GM23338 (cell line): ENCODE measurements at regions not wholly inside any gene's neighbourhood (a gene's known extent, or its start where the extent isn't known, plus 50 kb on each side); places are given as distances from the start of the nearest gene placed in this dataset.

Source experiments
- EZH2 ChIP-seq: fragments of 200-600 bp; sonication (generic); IDR thresholded peaks from one replicate; pipeline ENCODE4 v1.8.0; 2017; ENCODE audit warnings: antibody characterized with exemption, mild to moderate bottlenecking, low read depth; ENCODE audit not compliant: unreplicated experiment
- EZH2phosphoT487 ChIP-seq: fragments of 200-600 bp; sonication (generic); IDR thresholded peaks from one replicate; pipeline ENCODE4 v1.8.1; 2018; ENCODE audit warnings: antibody characterized with exemption; ENCODE audit not compliant: unreplicated experiment
- TF ChIP-seq, protein P1 (sequence below), 2 experiments: fragments of 200-600 bp in 1 of 2; sonication (generic) in 1 of 2; conservative IDR thresholded peaks; 2 replicates each; pipeline versions ENCODE4 v1.5.1 to v1.6.1; 2016 to 2017; ENCODE audit warnings: antibody characterized with exemption in 2 of 2, low read depth in 2 of 2, mild to moderate bottlenecking in 2 of 2, moderate library complexity in 1 of 2
- TF ChIP-seq, protein P2 (sequence below): IDR thresholded peaks from one replicate; pipeline ENCODE4 v1.6.1; 2018; ENCODE audit warnings: antibody characterized with exemption; ENCODE audit not compliant: unreplicated experiment

DNA sequence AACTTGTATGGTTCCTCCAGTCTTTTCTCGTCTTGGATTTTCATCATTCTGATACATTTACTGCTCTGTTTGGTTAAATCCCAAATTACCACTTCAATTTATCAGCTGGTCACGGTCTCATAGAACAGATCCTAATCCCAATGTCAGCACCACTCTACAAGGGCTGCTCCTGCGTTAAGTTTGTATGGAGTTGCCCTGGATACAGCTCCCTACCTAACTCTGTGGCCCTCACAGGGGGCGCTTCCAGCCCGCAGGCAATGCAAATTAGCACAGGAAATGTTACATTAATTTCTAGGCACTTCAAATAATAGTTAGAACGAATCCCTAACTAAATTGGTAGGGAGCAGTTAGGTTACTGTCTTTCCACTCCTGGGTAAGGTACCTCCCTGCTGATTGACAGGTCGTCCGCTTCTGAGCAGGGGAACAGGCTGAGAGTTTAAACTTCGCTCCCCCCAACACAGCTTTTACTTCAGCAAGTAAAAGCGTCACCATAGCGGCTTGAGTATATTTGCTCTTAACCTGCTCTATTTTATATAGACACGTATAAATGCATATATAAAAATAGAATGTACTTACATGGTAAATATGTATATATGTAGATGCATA is 238.5 kb upstream of the FANCL start:
- TF ChIP-seq, protein P1, sequence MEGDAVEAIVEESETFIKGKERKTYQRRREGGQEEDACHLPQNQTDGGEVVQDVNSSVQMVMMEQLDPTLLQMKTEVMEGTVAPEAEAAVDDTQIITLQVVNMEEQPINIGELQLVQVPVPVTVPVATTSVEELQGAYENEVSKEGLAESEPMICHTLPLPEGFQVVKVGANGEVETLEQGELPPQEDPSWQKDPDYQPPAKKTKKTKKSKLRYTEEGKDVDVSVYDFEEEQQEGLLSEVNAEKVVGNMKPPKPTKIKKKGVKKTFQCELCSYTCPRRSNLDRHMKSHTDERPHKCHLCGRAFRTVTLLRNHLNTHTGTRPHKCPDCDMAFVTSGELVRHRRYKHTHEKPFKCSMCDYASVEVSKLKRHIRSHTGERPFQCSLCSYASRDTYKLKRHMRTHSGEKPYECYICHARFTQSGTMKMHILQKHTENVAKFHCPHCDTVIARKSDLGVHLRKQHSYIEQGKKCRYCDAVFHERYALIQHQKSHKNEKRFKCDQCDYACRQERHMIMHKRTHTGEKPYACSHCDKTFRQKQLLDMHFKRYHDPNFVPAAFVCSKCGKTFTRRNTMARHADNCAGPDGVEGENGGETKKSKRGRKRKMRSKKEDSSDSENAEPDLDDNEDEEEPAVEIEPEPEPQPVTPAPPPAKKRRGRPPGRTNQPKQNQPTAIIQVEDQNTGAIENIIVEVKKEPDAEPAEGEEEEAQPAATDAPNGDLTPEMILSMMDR (conservative IDR thresholded peaks at IDR 0.05; ENCODE audit: low read depth in 2 of 2) = peak in 1 of 2 experiments; percentile 41; a peak in 2 of 4 replicates
- TF ChIP-seq EZH2phosphoT487 = no peak
- no peak for TF ChIP-seq EZH2
- TF ChIP-seq, protein P2, sequence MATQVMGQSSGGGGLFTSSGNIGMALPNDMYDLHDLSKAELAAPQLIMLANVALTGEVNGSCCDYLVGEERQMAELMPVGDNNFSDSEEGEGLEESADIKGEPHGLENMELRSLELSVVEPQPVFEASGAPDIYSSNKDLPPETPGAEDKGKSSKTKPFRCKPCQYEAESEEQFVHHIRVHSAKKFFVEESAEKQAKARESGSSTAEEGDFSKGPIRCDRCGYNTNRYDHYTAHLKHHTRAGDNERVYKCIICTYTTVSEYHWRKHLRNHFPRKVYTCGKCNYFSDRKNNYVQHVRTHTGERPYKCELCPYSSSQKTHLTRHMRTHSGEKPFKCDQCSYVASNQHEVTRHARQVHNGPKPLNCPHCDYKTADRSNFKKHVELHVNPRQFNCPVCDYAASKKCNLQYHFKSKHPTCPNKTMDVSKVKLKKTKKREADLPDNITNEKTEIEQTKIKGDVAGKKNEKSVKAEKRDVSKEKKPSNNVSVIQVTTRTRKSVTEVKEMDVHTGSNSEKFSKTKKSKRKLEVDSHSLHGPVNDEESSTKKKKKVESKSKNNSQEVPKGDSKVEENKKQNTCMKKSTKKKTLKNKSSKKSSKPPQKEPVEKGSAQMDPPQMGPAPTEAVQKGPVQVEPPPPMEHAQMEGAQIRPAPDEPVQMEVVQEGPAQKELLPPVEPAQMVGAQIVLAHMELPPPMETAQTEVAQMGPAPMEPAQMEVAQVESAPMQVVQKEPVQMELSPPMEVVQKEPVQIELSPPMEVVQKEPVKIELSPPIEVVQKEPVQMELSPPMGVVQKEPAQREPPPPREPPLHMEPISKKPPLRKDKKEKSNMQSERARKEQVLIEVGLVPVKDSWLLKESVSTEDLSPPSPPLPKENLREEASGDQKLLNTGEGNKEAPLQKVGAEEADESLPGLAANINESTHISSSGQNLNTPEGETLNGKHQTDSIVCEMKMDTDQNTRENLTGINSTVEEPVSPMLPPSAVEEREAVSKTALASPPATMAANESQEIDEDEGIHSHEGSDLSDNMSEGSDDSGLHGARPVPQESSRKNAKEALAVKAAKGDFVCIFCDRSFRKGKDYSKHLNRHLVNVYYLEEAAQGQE = no peak
